Activated CD4-positive, CD25-positive, alpha-beta regulatory T cell treated with anti-CD3 and anti-CD28 coated beads, Interleukin-2, amount 50 U/mL, for 72 hours (primary cell): ENCODE measurements at regions not wholly inside any gene's neighbourhood (a gene's known extent, or its start where the extent isn't known, plus 50 kb on each side); places are given as distances from the start of the nearest gene placed in this dataset.

Experiments
- DNase-seq: peaks from one replicate; pipeline ENCODE4 v3.0.0; 2021

GRCh38 chr18:75554644-75555185 is 127.2 kb upstream of the SMIM21 start:
- DNase-seq = no peak

- no peak for DNase-seq
These were observed 126.7 kb upstream of the SMIM21 start for GRCh38 chr18:75554176-75554575.

- DNase-seq = no peak
These were observed 125.5 kb upstream of the SMIM21 start for GRCh38 chr18:75553021-75553420.

GRCh38 chr18:75551071-75551470 is 123.6 kb upstream of the SMIM21 start:
- DNase-seq = no peak

- no peak for DNase-seq
These were observed 120.9 kb upstream of the SMIM21 start for GRCh38 chr18:75548353-75548905.

GRCh38 chr18:75546964-75547363 is 119.5 kb upstream of the SMIM21 start:
- no peak for DNase-seq

GRCh38 chr18:75545189-75545588 is 117.7 kb upstream of the SMIM21 start:
- no peak for DNase-seq

- no peak for DNase-seq
These were observed 117.0 kb upstream of the SMIM21 start for GRCh38 chr18:75544496-75544895.

GRCh38 chr18:75544051-75544481 is 116.6 kb upstream of the SMIM21 start:
- DNase-seq = no peak

- DNase-seq = no peak
These were observed 111.2 kb upstream of the SMIM21 start for GRCh38 chr18:75538727-75539126.

- DNase-seq = no peak
These were observed 106.4 kb upstream of the SMIM21 start for GRCh38 chr18:75533950-75534349.

- no peak for DNase-seq
These were observed 105.7 kb upstream of the SMIM21 start for GRCh38 chr18:75533209-75533608.

GRCh38 chr18:75531851-75532459 is 104.5 kb upstream of the SMIM21 start:
- DNase-seq = no peak

GRCh38 chr18:75531212-75531850 is 103.8 kb upstream of the SMIM21 start:
- DNase-seq = no peak

GRCh38 chr18:75530566-75531211 is 103.2 kb upstream of the SMIM21 start:
- no peak for DNase-seq

GRCh38 chr18:75530118-75530517 is 102.6 kb upstream of the SMIM21 start:
- no peak for DNase-seq

- no peak for DNase-seq
These were observed 101.9 kb upstream of the SMIM21 start for GRCh38 chr18:75529394-75529793.

- DNase-seq = no peak
These were observed 100.6 kb upstream of the SMIM21 start for GRCh38 chr18:75527848-75528685.

GRCh38 chr18:75526038-75526437 is 98.5 kb upstream of the SMIM21 start:
- no peak for DNase-seq

- DNase-seq = no peak
These were observed 97.8 kb upstream of the SMIM21 start for GRCh38 chr18:75525331-75525730.

GRCh38 chr18:75524841-75525240 is 97.3 kb upstream of the SMIM21 start:
- DNase-seq = no peak

- no peak for DNase-seq
These were observed 96.7 kb upstream of the SMIM21 start for GRCh38 chr18:75524181-75524580.

GRCh38 chr18:75521816-75522215 is 94.3 kb upstream of the SMIM21 start:
- no peak for DNase-seq
